OCI-LY1 (cell line): ENCODE measurements at regions not wholly inside any gene's neighbourhood (a gene's known extent, or its start where the extent isn't known, plus 50 kb on each side); places are given as distances from the start of the nearest gene placed in this dataset.

ENCODE experiments used
- H2AFZ ChIP-seq: fragments of 200-600 bp; sonication (generic), shearing (Covaris generic); 2 replicates; pipeline ENCODE4 v1.6.0; 2014; ENCODE audit warnings: antibody characterized with exemption, mild to moderate bottlenecking, low read length
- H3F3A ChIP-seq: fragments of 200-600 bp; sonication (generic), shearing (Covaris generic); 2 replicates; pipeline ENCODE4 v1.6.0; 2014; ENCODE audit warnings: mild to moderate bottlenecking, antibody characterized with exemption, low read length, moderate library complexity; ENCODE audit not compliant: insufficient read depth
- H3K27ac ChIP-seq: fragments of 200-600 bp; sonication (generic); 2 replicates; pipeline ENCODE4 v1.5.1; 2014; ENCODE audit warnings: low read length, mixed run types, mild to moderate bottlenecking, low read depth; ENCODE audit not compliant: poor library complexity, severe bottlenecking
- H3K27me3 ChIP-seq: fragments of 200-600 bp; sonication (generic); 2 replicates; pipeline ENCODE4 v1.6.0; 2014; ENCODE audit warnings: antibody characterized with exemption, mild to moderate bottlenecking, low read length, moderate library complexity; ENCODE audit not compliant: insufficient read depth
- H3K36me3 ChIP-seq: fragments of 200-600 bp; sonication (generic); 2 replicates; pipeline ENCODE4 v1.6.1; 2014; ENCODE audit warnings: mild to moderate bottlenecking, antibody characterized with exemption, low read length, moderate library complexity, mixed read lengths; ENCODE audit not compliant: insufficient read depth
- H3K4me1 ChIP-seq: fragments of 200-600 bp; sonication (generic); 2 replicates; pipeline ENCODE4 v1.5.1; 2014; ENCODE audit warnings: mild to moderate bottlenecking, low read length, moderate library complexity; ENCODE audit not compliant: insufficient read depth, severe bottlenecking
- H3K4me2 ChIP-seq: fragments of 200-600 bp; sonication (generic), shearing (Covaris generic); 2 replicates; pipeline ENCODE4 v1.6.1; 2014; ENCODE audit warnings: low read length
- H3K4me3 ChIP-seq: fragments of 200-600 bp; sonication (generic); 2 replicates; pipeline ENCODE4 v1.5.1; 2014; ENCODE audit warnings: low read length, low read depth, mild to moderate bottlenecking, mixed read lengths; ENCODE audit not compliant: poor library complexity, severe bottlenecking
- H3K79me2 ChIP-seq: fragments of 200-600 bp; shearing (Covaris generic); 2 replicates; pipeline ENCODE4 v1.6.1; 2016; ENCODE audit warnings: mixed run types, low read length, mixed read lengths; ENCODE audit not compliant: insufficient read depth
- H3K9ac ChIP-seq: fragments of 200-600 bp; sonication (generic), shearing (Covaris generic); 2 replicates; pipeline ENCODE4 v1.6.1; 2014; ENCODE audit warnings: mild to moderate bottlenecking, low read length, mixed read lengths
- H3K9me2 ChIP-seq: fragments of 200-600 bp; sonication (generic), shearing (Covaris generic); 2 replicates; pipeline ENCODE4 v1.6.1; 2014; ENCODE audit warnings: low read depth, mild to moderate bottlenecking, low read length, mixed read lengths
- H3K9me3 ChIP-seq: fragments of 200-600 bp; shearing (Covaris generic); 2 replicates; pipeline ENCODE4 v1.6.1; 2014; ENCODE audit warnings: low read length, mixed read lengths
- H4K20me1 ChIP-seq: fragments of 200-600 bp; sonication (generic), shearing (Covaris generic); 2 replicates; pipeline ENCODE4 v1.6.0; 2016; ENCODE audit warnings: mild to moderate bottlenecking, low read length; ENCODE audit not compliant: insufficient read depth
- CTCF ChIP-seq: fragments of 200-600 bp; sonication (generic), shearing (Covaris generic); IDR thresholded peaks from 2 replicates; pipeline ENCODE4 v1.5.1; 2017; ENCODE audit warnings: mild to moderate bottlenecking, antibody characterized with exemption, low read length, moderate library complexity, mixed read lengths
- EZH2 ChIP-seq: fragments of 200-600 bp; sonication (generic), shearing (Covaris generic); IDR thresholded peaks from 2 replicates; pipeline ENCODE4 v1.8.0; 2017; ENCODE audit warnings: borderline replicate concordance, mixed run types, mild to moderate bottlenecking, antibody characterized with exemption, low read length, moderate library complexity, mixed read lengths

- H3K79me2 ChIP-seq: no peaks in the 10 kb centered on the region
- H3K4me3 ChIP-seq: no peak overlapping the region
- H3K9ac ChIP-seq: no peak overlapping the region
- H3K9me3 ChIP-seq: no peaks in the 10 kb centered on the region
- H3K27me3 ChIP-seq: no peaks in the 10 kb centered on the region; the same call in 1 of the 2 replicates
- no peak overlapping the region for H3K27ac ChIP-seq
- no peaks in the 10 kb centered on the region for H4K20me1 ChIP-seq
- H3K9me2 ChIP-seq: no peaks in the 10 kb centered on the region
- TF ChIP-seq CTCF (no peak), EZH2 (no peak)
- H2AFZ ChIP-seq: no peak overlapping the region
- no peaks in the 10 kb centered on the region for H3F3A ChIP-seq
- no peaks in the 10 kb centered on the region for H3K36me3 ChIP-seq
- H3K4me1 ChIP-seq: no peaks in the 10 kb centered on the region
- H3K4me2 ChIP-seq: no peak overlapping the region
Observed at GRCh38 chr18:78632111-78632541, 347.5 kb upstream of the SALL3 start.

GRCh38 chr18:78634061-78634696, 345.4 kb upstream of the SALL3 start:
- Histone ChIP-seq H3K9me2 (no peaks in the 10 kb centered on the region), H3K9me3 (no peaks in the 10 kb centered on the region), H3K4me1 (no peaks in the 10 kb centered on the region), H3K4me3 (no peak overlapping the region), H2AFZ (no peak overlapping the region), H3K27ac (no peak overlapping the region), H3K79me2 (no peaks in the 10 kb centered on the region), H3K4me2 (no peak overlapping the region), H3K9ac (no peak overlapping the region), H3K27me3 (no peaks in the 10 kb centered on the region; the same call in 1 of the 2 replicates), H4K20me1 (no peaks in the 10 kb centered on the region), H3F3A (no peaks in the 10 kb centered on the region), H3K36me3 (no peaks in the 10 kb centered on the region)
- TF ChIP-seq CTCF (no peak), EZH2 (no peak)

GRCh38 chr18:78635093-78635800, 344.4 kb upstream of the SALL3 start:
- H3F3A ChIP-seq: no peaks in the 10 kb centered on the region
- no peaks in the 10 kb centered on the region for H3K9me3 ChIP-seq
- H3K4me1 ChIP-seq: no peaks in the 10 kb centered on the region
- H3K27ac ChIP-seq: no peak overlapping the region
- TF ChIP-seq EZH2 (no peak), CTCF (no peak)
- no peaks in the 10 kb centered on the region for H3K79me2 ChIP-seq
- no peak overlapping the region for H3K4me2 ChIP-seq
- no peak overlapping the region for H3K9ac ChIP-seq
- no peaks in the 10 kb centered on the region for H3K9me2 ChIP-seq
- no peaks in the 10 kb centered on the region for H3K36me3 ChIP-seq
- no peak overlapping the region for H3K4me3 ChIP-seq
- H4K20me1 ChIP-seq: no peaks in the 10 kb centered on the region
- H2AFZ ChIP-seq: no peak overlapping the region
- no peaks in the 10 kb centered on the region; the same call in 1 of the 2 replicates for H3K27me3 ChIP-seq
